Activated CD8-positive, alpha-beta T cell treated with anti-CD3 and anti-CD28 coated beads for 36 hours (primary cell): ENCODE measurements at regions not wholly inside any gene's neighbourhood (a gene's known extent, or its start where the extent isn't known, plus 50 kb on each side); places are given as distances from the start of the nearest gene placed in this dataset.
"Not testable (repeated sequence)": the region's sequence is repeated elsewhere in the genome, so short reads cannot be mapped to it uniquely, and the experiment has no call there.

ENCODE experiments used
- ATAC-seq: fragments of 200-7000 bp; cut with Tn5 transposase; one replicate; pipeline ENCODE4 v1.10.0; 2021; ENCODE audit warnings: mild to moderate bottlenecking, moderate library complexity
- CTCF ChIA-PET: fragments of 350-600 bp; sonication (Branson Sonifier 250); formaldehyde crosslinking; loops from one replicate; lab custom pipeline; 2021; ENCODE audit warnings: antibody characterized with exemption; lab: Charles Lee
- POLR2A ChIA-PET: fragments of 350-600 bp; sonication (Branson Sonifier 250); formaldehyde crosslinking; loops from one replicate; lab custom pipeline; 2021; ENCODE audit warnings: antibody characterized with exemption; lab: Charles Lee
- DNase-seq: peaks from one replicate; pipeline ENCODE4 v3.0.0-alpha.2; 2020
- H3K27ac Mint-ChIP-seq: one replicate; pipeline ENCODE4 v1.8.0; 2021; ENCODE audit warnings: mild to moderate bottlenecking, mixed read lengths
- H3K27me3 Mint-ChIP-seq: one replicate; pipeline ENCODE4 v1.8.0; 2021; ENCODE audit warnings: mixed read lengths
- H3K36me3 Mint-ChIP-seq: one replicate; pipeline ENCODE4 v1.8.0; 2021; ENCODE audit warnings: low read depth, mixed read lengths
- H3K4me1 Mint-ChIP-seq: one replicate; pipeline ENCODE4 v1.8.0; 2021; ENCODE audit warnings: low read depth, mixed read lengths
- H3K4me3 Mint-ChIP-seq: one replicate; pipeline ENCODE4 v1.8.0; 2021; ENCODE audit warnings: mild to moderate bottlenecking, moderate library complexity, mixed read lengths
- H3K9me3 Mint-ChIP-seq: one replicate; pipeline ENCODE4 v1.8.0; 2021; ENCODE audit warnings: mixed read lengths
- CTCF ChIP-seq: fragments of 200-600 bp; IDR thresholded peaks from one replicate; pipeline ENCODE4 v1.8.0; 2022; ENCODE audit warnings: antibody characterized with exemption, mild to moderate bottlenecking
- intact Hi-C: fragments of 100-400 bp; cut with micrococcal nuclease; formaldehyde crosslinking; loops from one replicate; pipeline ENCODE4 v1.10.0; 2022

GRCh38 chr12:131207300-131207660 is 253.6 kb downstream of the ADGRD1 start:
- CTCF ChIA-PET, intact Hi-C loops, H3K27me3 Mint-ChIP-seq, H3K9me3 Mint-ChIP-seq, H3K27ac Mint-ChIP-seq, H3K36me3 Mint-ChIP-seq, POLR2A ChIA-PET, H3K4me3 Mint-ChIP-seq, DNase-seq, ATAC-seq: not testable (repeated sequence)
- peaks cover 33% of the 10 kb centered on the region for H3K4me1 Mint-ChIP-seq

GRCh38 chr12:131207841-131208240 is 254.1 kb downstream of the ADGRD1 start:
- H3K9me3 Mint-ChIP-seq, ATAC-seq, H3K4me3 Mint-ChIP-seq, DNase-seq, POLR2A ChIA-PET, H3K27me3 Mint-ChIP-seq, H3K27ac Mint-ChIP-seq, H3K36me3 Mint-ChIP-seq, intact Hi-C loops, CTCF ChIA-PET: not testable (repeated sequence)
- H3K4me1 Mint-ChIP-seq, result peaks cover 33% of the 10 kb centered on the region

- no peak for TF ChIP-seq CTCF
- ChIA-PET CTCF (no interaction called here), POLR2A (no interaction called here)
- DNase-seq (no peak), ATAC-seq (no peak)
- intact Hi-C loops, result no loop called here
- Mint-ChIP-seq H3K27me3 (peaks cover 2% of the 10 kb centered on the region), H3K4me1 (peaks cover 33% of the 10 kb centered on the region), H3K4me3 (no peak overlapping the region), H3K9me3 (peaks cover 7% of the 10 kb centered on the region), H3K36me3 (peaks cover 2% of the 10 kb centered on the region), H3K27ac (no peak overlapping the region)
Observed at GRCh38 chr12:131208425-131208824, 254.7 kb downstream of the ADGRD1 start.

GRCh38 chr12:131209082-131210070 is 255.7 kb downstream of the ADGRD1 start:
- Mint-ChIP-seq H3K4me3 (no peak overlapping the region), H3K27me3 (peaks cover 2% of the 10 kb centered on the region), H3K4me1 (peaks cover 33% of the 10 kb centered on the region), H3K9me3 (peaks cover 7% of the 10 kb centered on the region), H3K36me3 (peaks cover 2% of the 10 kb centered on the region), H3K27ac (peak overlapping the region; percentile 59)
- ATAC-seq (peak; percentile 37), DNase-seq (peak; percentile 33)
- CTCF ChIA-PET, result interaction anchor here (0.7 to 1.7 kb wide), 5 partner anchors 19 to 262 kb away, joined by 3 to 6 read pairs (median 3); no protein-coding TSS in a partner anchor
- TF ChIP-seq CTCF, result no peak
- POLR2A ChIA-PET, result no interaction called here
- intact Hi-C loops, result no loop called here

GRCh38 chr12:131210506-131211339 is 257.0 kb downstream of the ADGRD1 start:
- peaks cover 2% of the 10 kb centered on the region for H3K36me3 Mint-ChIP-seq
- no peak for ATAC-seq
- H3K4me1 Mint-ChIP-seq, result peaks cover 33% of the 10 kb centered on the region
- peak overlapping the region; percentile 13 for H3K27ac Mint-ChIP-seq
- no peak for DNase-seq
- H3K4me3 Mint-ChIP-seq, result no peak overlapping the region
- peaks cover 7% of the 10 kb centered on the region for H3K9me3 Mint-ChIP-seq
- no peak for TF ChIP-seq CTCF
- intact Hi-C loops, result no loop called here
- ChIA-PET POLR2A (interaction anchor here (0.9 to 1.2 kb wide), 2 partner anchors 9 to 117 kb away, joined by 3 read pairs; no protein-coding TSS in a partner anchor), CTCF (interaction anchor here (0.7 to 1.7 kb wide), 3 partner anchors 104 to 106 kb away, joined by 3 to 4 read pairs (median 3); no protein-coding TSS in a partner anchor)
- H3K27me3 Mint-ChIP-seq, result peaks cover 2% of the 10 kb centered on the region
